Activated CD8-positive, alpha-beta memory T cell treated with anti-CD3 and anti-CD28 coated beads, Interleukin-2, amount 10 ng/mL, durations not matched to agents 7 days and 5 days (primary cell): ENCODE measurements at regions not wholly inside any gene's neighbourhood (a gene's known extent, or its start where the extent isn't known, plus 50 kb on each side); places are given as distances from the start of the nearest gene placed in this dataset.

Experiments
- ATAC-seq: fragments of 150-1000 bp; cut with Tn5 transposase; one replicate; pipeline ENCODE4 v1.10.0; 2021; ENCODE audit warnings: moderate library complexity
- CTCF ChIA-PET: fragments of 350-600 bp; sonication (Branson Sonifier 250); formaldehyde crosslinking; loops from one replicate; lab custom pipeline; 2021; ENCODE audit warnings: antibody characterized with exemption; lab: Charles Lee
- DNase-seq: peaks from one replicate; pipeline ENCODE4 v3.0.0-alpha.2; 2020
- H3K27ac Mint-ChIP-seq: one replicate; pipeline ENCODE4 v1.8.0; 2021; ENCODE audit warnings: mild to moderate bottlenecking, mixed read lengths
- H3K27me3 Mint-ChIP-seq: one replicate; pipeline ENCODE4 v1.8.0; 2021; ENCODE audit warnings: mixed read lengths
- H3K36me3 Mint-ChIP-seq: one replicate; pipeline ENCODE4 v1.8.0; 2021; ENCODE audit warnings: mild to moderate bottlenecking, mixed read lengths
- H3K4me1 Mint-ChIP-seq: one replicate; pipeline ENCODE4 v1.8.0; 2021; ENCODE audit warnings: mixed read lengths
- H3K4me3 Mint-ChIP-seq: one replicate; pipeline ENCODE4 v1.8.0; 2021; ENCODE audit warnings: mild to moderate bottlenecking, moderate library complexity, mixed read lengths
- H3K9me3 Mint-ChIP-seq: one replicate; pipeline ENCODE4 v1.8.0; 2022; ENCODE audit warnings: low read depth, mixed read lengths

DNA sequence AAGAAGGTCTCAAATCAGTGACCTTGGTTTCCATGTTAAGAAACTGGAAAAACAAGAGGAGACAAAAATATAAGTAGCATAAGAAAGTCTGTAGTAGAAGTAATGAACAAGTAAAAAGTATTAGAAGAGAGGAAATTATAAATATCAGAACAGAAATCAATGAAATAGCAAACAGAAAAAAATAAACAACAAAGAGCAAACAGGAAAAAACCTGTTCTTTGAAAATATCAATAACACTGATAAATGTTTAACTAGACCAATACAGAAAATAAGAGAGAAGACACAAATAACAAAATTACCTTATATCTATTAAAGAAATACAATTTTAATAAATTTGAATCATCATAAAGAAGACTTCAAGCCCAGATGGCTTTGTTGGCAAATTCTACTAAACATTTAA, 113.3 kb downstream of the MAIP1 start:
- H3K36me3 Mint-ChIP-seq, result no peaks in the 10 kb centered on the region
- CTCF ChIA-PET, result no interaction called here

DNA sequence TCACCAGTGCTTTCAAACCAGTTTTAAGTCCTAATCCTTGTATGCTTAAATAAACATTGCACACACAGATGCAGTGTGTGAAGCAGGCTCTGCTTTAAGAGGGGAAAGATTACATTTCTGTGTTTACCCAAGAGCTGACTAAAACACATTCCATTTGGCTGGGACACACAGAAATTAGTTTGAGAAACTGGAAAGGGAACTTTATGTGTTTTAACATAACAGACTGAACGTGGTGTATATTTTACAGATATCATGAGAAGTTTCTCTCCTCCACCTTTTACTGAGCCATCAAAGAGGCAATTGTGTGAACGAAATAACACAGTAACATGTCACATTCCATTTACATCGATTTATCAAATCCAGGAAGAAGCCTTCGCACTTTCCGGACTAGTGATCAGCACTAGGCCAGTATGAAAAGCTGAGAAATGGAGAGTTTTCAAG, 121.8 kb downstream of the MAIP1 start:
- CTCF ChIA-PET, result no interaction called here
- DNase-seq, result no peak
- Mint-ChIP-seq H3K4me1 (no peaks in the 10 kb centered on the region), H3K9me3 (no peaks in the 10 kb centered on the region), H3K4me3 (no peak overlapping the region), H3K36me3 (no peaks in the 10 kb centered on the region), H3K27ac (no peak overlapping the region), H3K27me3 (peaks cover 27% of the 10 kb centered on the region)
- no peak for ATAC-seq

More for the DNA sequence above, 113.3 kb downstream of the MAIP1 start:
- H3K4me3 Mint-ChIP-seq, result no peak overlapping the region
- no peak overlapping the region for H3K27ac Mint-ChIP-seq
- H3K27me3 Mint-ChIP-seq, result peaks cover 22% of the 10 kb centered on the region
- no peaks in the 10 kb centered on the region for H3K4me1 Mint-ChIP-seq
- ATAC-seq (no peak), DNase-seq (no peak)
- H3K9me3 Mint-ChIP-seq, result peaks cover 5% of the 10 kb centered on the region

- DNase-seq (no peak), ATAC-seq (no peak)
- Mint-ChIP-seq H3K36me3 (no peaks in the 10 kb centered on the region), H3K4me3 (no peak overlapping the region), H3K27me3 (peaks cover 30% of the 10 kb centered on the region), H3K9me3 (no peaks in the 10 kb centered on the region), H3K4me1 (no peaks in the 10 kb centered on the region), H3K27ac (no peak overlapping the region)
- CTCF ChIA-PET, result no interaction called here
Observed at GRCh38 chr2:200077838-200078237, 122.5 kb downstream of the MAIP1 start.

DNA sequence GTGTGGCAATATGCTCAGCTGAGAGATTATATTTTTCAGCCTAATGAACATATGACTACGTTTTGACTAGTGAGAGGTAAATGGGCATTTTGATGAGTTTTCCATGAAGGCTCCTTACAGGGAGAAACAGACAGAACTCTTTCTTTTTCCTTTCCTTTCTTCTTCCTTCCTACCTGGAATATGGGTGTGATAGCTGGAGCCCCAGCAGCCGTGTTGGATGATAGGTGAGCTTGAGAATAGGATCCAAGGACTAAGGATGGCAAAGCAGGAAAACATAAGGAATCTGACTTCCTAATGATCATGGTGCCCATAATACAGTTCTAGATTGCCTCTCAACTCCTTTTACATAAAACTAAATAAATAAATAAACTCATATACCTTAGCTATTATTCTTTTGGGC, 124.0 kb downstream of the MAIP1 start:
- H3K4me3 Mint-ChIP-seq, result no peak overlapping the region
- no peak for ATAC-seq
- peaks cover 31% of the 10 kb centered on the region for H3K27me3 Mint-ChIP-seq
- no peaks in the 10 kb centered on the region for H3K4me1 Mint-ChIP-seq
- CTCF ChIA-PET, result no interaction called here
- no peak for DNase-seq
- no peak overlapping the region for H3K27ac Mint-ChIP-seq
- no peaks in the 10 kb centered on the region for H3K36me3 Mint-ChIP-seq
- H3K9me3 Mint-ChIP-seq, result no peaks in the 10 kb centered on the region

DNA sequence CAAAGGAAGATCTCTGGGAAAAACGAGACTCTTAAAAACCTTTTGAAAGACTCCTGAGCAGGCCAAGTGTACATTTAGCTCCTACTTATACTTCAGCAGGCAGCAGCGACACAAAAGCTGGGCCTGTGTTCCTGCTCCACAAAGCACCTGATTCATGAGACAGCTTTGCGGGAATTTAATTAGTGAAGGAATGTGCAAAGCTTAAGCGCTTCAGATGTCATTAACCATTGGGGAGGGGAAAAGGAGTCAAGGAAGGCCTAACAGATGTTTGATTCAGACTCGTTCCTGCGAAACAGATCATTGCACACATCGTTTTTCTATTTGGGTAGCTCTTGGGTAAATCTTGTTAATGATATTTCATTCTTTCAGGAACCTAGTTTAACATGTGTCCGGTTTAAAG, 125.9 kb downstream of the MAIP1 start:
- Mint-ChIP-seq H3K27ac (no peak overlapping the region), H3K9me3 (no peaks in the 10 kb centered on the region), H3K4me3 (no peak overlapping the region), H3K27me3 (peaks cover 26% of the 10 kb centered on the region), H3K4me1 (no peaks in the 10 kb centered on the region), H3K36me3 (no peaks in the 10 kb centered on the region)
- ATAC-seq, result no peak
- CTCF ChIA-PET, result no interaction called here
- DNase-seq, result no peak

GRCh38 chr2:200081811-200082210, 126.4 kb downstream of the MAIP1 start:
- H3K36me3 Mint-ChIP-seq, result no peaks in the 10 kb centered on the region
- H3K27ac Mint-ChIP-seq, result no peak overlapping the region
- H3K27me3 Mint-ChIP-seq, result peaks cover 23% of the 10 kb centered on the region
- no peak overlapping the region for H3K4me3 Mint-ChIP-seq
- CTCF ChIA-PET, result no interaction called here
- no peaks in the 10 kb centered on the region for H3K9me3 Mint-ChIP-seq
- ATAC-seq (no peak), DNase-seq (no peak)
- no peaks in the 10 kb centered on the region for H3K4me1 Mint-ChIP-seq

- CTCF ChIA-PET, result no interaction called here
- Mint-ChIP-seq H3K36me3 (no peaks in the 10 kb centered on the region), H3K9me3 (no peaks in the 10 kb centered on the region), H3K27ac (no peak overlapping the region), H3K4me1 (no peaks in the 10 kb centered on the region), H3K27me3 (peaks cover 19% of the 10 kb centered on the region), H3K4me3 (no peak overlapping the region)
- DNase-seq (no peak), ATAC-seq (no peak)
Observed at GRCh38 chr2:200084036-200084435, 128.7 kb downstream of the MAIP1 start.

GRCh38 chr2:200086911-200087310, 131.5 kb downstream of the MAIP1 start:
- CTCF ChIA-PET, result no interaction called here
- H3K4me3 Mint-ChIP-seq, result no peak overlapping the region
- H3K4me1 Mint-ChIP-seq, result no peaks in the 10 kb centered on the region
- no peak overlapping the region for H3K27ac Mint-ChIP-seq
- H3K36me3 Mint-ChIP-seq, result no peaks in the 10 kb centered on the region
- DNase-seq (no peak), ATAC-seq (no peak)
- H3K27me3 Mint-ChIP-seq, result peaks cover 15% of the 10 kb centered on the region
- no peaks in the 10 kb centered on the region for H3K9me3 Mint-ChIP-seq

DNA sequence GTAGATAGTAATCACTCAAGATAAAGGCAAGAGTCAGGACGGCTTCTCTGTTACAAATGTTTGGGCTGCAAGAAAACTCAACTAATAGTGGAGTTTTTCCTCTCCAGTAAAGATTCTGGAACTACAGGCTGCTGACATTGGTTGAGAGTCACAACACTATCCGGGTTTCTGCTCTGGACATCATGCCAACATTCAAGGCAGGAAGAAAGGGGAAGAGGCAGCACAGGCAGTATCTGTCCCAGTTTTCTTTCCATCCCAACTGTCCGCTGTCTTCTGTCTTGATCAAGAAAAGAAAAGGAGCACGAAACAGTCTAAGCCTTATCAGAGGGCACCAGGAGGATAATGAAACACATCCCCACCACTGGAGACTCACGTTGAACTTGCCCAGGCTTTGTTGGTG, 132.1 kb downstream of the MAIP1 start:
- CTCF ChIA-PET, result no interaction called here
- Mint-ChIP-seq H3K36me3 (no peaks in the 10 kb centered on the region), H3K4me3 (no peak overlapping the region), H3K9me3 (no peaks in the 10 kb centered on the region), H3K4me1 (no peaks in the 10 kb centered on the region), H3K27me3 (peaks cover 17% of the 10 kb centered on the region), H3K27ac (no peak overlapping the region)
- no peak for DNase-seq
- no peak for ATAC-seq

GRCh38 chr2:200089040-200089755, 133.8 kb downstream of the MAIP1 start:
- no peaks in the 10 kb centered on the region for H3K9me3 Mint-ChIP-seq
- H3K4me3 Mint-ChIP-seq, result no peak overlapping the region
- no peak for DNase-seq
- H3K36me3 Mint-ChIP-seq, result no peaks in the 10 kb centered on the region
- H3K27me3 Mint-ChIP-seq, result peaks cover 23% of the 10 kb centered on the region
- no peaks in the 10 kb centered on the region for H3K4me1 Mint-ChIP-seq
- no peak for ATAC-seq
- no peak overlapping the region for H3K27ac Mint-ChIP-seq
- CTCF ChIA-PET, result no interaction called here

DNA sequence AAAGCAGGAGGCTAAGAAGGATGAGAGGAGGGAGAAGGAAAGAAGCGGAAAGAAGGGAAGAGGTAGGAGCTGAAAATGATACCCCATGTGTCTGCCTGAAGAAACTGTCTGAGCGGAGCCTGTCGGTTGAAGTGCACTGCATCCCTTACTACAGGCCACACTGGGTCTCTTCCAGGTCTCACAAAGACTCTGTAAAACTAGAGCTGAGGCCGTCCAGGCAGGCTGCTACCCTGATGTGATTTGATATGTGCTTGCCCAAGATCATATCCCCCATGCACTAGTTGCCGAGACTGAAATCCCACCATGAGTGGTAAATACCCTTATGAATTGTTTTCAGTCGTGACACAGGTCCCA, 134.4 kb downstream of the MAIP1 start:
- Mint-ChIP-seq H3K4me1 (no peaks in the 10 kb centered on the region), H3K27me3 (peaks cover 24% of the 10 kb centered on the region), H3K27ac (no peak overlapping the region), H3K36me3 (no peaks in the 10 kb centered on the region), H3K4me3 (no peak overlapping the region), H3K9me3 (no peaks in the 10 kb centered on the region)
- CTCF ChIA-PET, result no interaction called here
- DNase-seq (no peak), ATAC-seq (no peak)

DNA sequence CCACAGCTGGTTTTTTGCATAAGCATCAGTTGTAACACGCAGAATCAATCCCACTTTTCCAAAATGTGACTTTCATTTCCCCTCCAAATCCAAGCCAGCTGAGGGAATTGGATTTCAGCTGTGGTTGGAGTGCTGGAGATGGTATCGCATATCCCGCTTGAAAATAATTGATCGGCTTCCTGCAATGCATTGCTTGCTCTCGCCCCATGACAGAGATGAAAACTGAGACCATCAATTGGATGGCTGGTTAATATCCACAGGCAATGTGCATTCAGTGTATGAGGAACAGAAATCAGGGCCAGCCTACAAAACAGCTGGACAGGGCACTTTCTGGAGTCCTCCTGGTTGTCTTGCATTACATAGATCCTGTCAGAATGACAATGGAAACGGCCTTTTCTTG, 135.3 kb downstream of the MAIP1 start:
- CTCF ChIA-PET, result no interaction called here
- no peak for DNase-seq

DNA sequence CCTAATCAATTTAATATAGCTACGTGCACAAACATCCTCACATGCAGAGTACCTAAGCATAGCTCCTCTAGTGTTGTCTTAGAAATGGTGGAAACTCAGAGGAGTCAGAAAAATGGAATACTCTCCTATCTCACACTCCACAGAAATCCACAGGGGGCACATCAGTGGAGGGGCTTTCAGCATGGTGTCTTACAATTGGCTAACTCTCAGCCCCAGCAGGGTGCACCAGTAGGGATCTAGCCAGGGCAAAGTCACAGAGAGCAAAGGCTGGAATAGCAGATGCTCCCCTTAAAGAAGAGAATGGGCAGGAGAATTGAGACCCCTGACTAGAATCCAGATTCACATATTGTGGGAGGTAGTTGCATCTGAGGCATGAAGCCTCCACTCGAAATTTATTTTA, 135.7 kb downstream of the MAIP1 start:
- CTCF ChIA-PET, result no interaction called here
- no peaks in the 10 kb centered on the region for H3K36me3 Mint-ChIP-seq
- H3K9me3 Mint-ChIP-seq, result no peaks in the 10 kb centered on the region
- H3K4me3 Mint-ChIP-seq, result no peak overlapping the region
- H3K27ac Mint-ChIP-seq, result no peak overlapping the region
- DNase-seq (no peak), ATAC-seq (no peak)
- H3K27me3 Mint-ChIP-seq, result peaks cover 28% of the 10 kb centered on the region
- no peaks in the 10 kb centered on the region for H3K4me1 Mint-ChIP-seq

More for the DNA sequence above, 135.3 kb downstream of the MAIP1 start:
- H3K4me3 Mint-ChIP-seq, result no peak overlapping the region
- H3K4me1 Mint-ChIP-seq, result no peaks in the 10 kb centered on the region
- no peaks in the 10 kb centered on the region for H3K9me3 Mint-ChIP-seq
- no peak for ATAC-seq
- H3K36me3 Mint-ChIP-seq, result no peaks in the 10 kb centered on the region
- H3K27ac Mint-ChIP-seq, result no peak overlapping the region
- peaks cover 28% of the 10 kb centered on the region for H3K27me3 Mint-ChIP-seq

- H3K27ac Mint-ChIP-seq, result no peak overlapping the region
- no peaks in the 10 kb centered on the region for H3K9me3 Mint-ChIP-seq
- ATAC-seq (no peak), DNase-seq (no peak)
- H3K4me1 Mint-ChIP-seq, result no peaks in the 10 kb centered on the region
- H3K36me3 Mint-ChIP-seq, result no peaks in the 10 kb centered on the region
- CTCF ChIA-PET, result no interaction called here
- peaks cover 31% of the 10 kb centered on the region for H3K27me3 Mint-ChIP-seq
- no peak overlapping the region for H3K4me3 Mint-ChIP-seq
Observed at GRCh38 chr2:200092235-200092634, 136.9 kb downstream of the MAIP1 start.

DNA sequence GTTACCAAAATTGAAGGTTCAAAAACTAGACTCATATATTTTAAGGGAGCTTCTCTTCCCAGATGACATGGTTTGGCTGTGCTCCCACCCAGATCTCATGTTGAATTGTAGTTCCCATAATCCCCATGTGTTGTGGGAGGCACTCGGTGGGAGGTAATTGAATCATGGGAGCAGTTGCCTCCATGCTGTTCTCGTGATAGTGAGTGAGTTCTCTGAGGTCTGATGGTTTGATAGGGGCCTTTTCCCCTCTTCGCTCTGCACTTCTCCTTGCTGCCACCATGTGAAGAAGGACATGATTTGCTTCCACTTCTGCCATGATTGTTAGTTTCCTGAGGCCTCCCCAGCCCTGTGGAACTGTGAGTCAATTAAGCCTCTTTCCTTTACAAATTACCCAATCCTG, 140.1 kb downstream of the MAIP1 start:
- H3K4me3 Mint-ChIP-seq, result no peak overlapping the region
- DNase-seq (no peak), ATAC-seq (no peak)
- H3K36me3 Mint-ChIP-seq, result no peaks in the 10 kb centered on the region
- CTCF ChIA-PET, result no interaction called here
- peaks cover 39% of the 10 kb centered on the region for H3K27me3 Mint-ChIP-seq
- H3K9me3 Mint-ChIP-seq, result no peaks in the 10 kb centered on the region
- no peaks in the 10 kb centered on the region for H3K4me1 Mint-ChIP-seq
- no peak overlapping the region for H3K27ac Mint-ChIP-seq
